GM12892 (cell line): ENCODE measurements at regions not wholly inside any gene's neighbourhood (a gene's known extent, or its start where the extent isn't known, plus 50 kb on each side); places are given as distances from the start of the nearest gene placed in this dataset.

Source experiments
- POLR2A ChIP-seq: IDR thresholded peaks from 2 replicates; pipeline ENCODE4 v1.6.1; 2011; ENCODE audit warnings: low read depth, low read length, control low read depth
- POLR2AphosphoS5 ChIP-seq: IDR thresholded peaks from 2 replicates; pipeline ENCODE4 v1.6.1; 2011; ENCODE audit warnings: low read depth, low read length, control low read depth
- TAF1 ChIP-seq: IDR thresholded peaks from 2 replicates; pipeline ENCODE4 v1.6.1; 2011; ENCODE audit warnings: low read depth, mild to moderate bottlenecking, control low read depth, low read length, borderline replicate concordance

DNA sequence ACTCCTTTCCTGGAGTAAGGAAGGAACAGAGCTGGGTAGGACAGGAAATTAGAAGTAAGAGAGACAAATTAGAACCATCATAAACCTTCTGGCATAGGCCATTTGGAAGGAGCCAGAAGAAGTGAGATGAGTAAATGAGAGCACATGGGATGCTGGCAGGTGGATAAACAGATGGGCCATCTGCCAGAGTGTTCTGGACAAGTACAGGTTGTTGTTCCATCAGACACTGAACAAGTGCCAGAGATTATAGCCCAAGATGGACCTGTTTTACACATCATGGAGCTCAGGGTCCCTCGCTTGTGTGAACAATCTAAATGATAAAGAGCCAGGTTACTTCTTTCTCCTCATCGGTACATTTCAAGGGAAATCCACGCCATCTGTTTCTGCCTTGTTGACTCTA, 200.3 kb downstream of the HHIPL2 start:
- no peak for TF ChIP-seq POLR2A
- no peak for TF ChIP-seq POLR2AphosphoS5
- no peak for TF ChIP-seq TAF1
